HCT116 (cell line): ENCODE measurements at regions not wholly inside any gene's neighbourhood (a gene's known extent, or its start where the extent isn't known, plus 50 kb on each side); places are given as distances from the start of the nearest gene placed in this dataset.

Experiments used
- ATAC-seq: fragments of 200-7000 bp; cut with Tn5 transposase; 2 replicates; pipeline ENCODE4 v1.9.1; 2020; ENCODE audit warnings: mild to moderate bottlenecking, moderate library complexity
- BruUV-seq: library from RNA; stranded (reverse); fragments of 400-500 nt; replicated peaks from 2 replicates; lab custom pipeline; 2021; lab: Mats Ljungman, UMichigan
- CTCF ChIA-PET: fragments of 300-600 bp; sonication (Branson Sonifier 250); formaldehyde crosslinking; loops from one replicate; lab custom pipeline; 2021; ENCODE audit warnings: antibody characterized with exemption; lab: Charles Lee
- POLR2A ChIA-PET: fragments of 300-600, 350-600 bp; sonication (Branson Sonifier 250); formaldehyde crosslinking; loops from one replicate; lab custom pipeline; 2021; ENCODE audit warnings: antibody characterized with exemption; lab: Charles Lee
- RAD21 ChIA-PET, 2 experiments: fragments of 300-600 bp; sonication (Branson Sonifier 250); formaldehyde crosslinking; loops; one replicate each; lab custom pipeline; 2023; ENCODE audit warnings: low total read pairs in 2 of 2; ENCODE audit not compliant: uncharacterized antibody in 2 of 2, unreplicated experiment in 2 of 2, low non-redundant PET in 1 of 2; lab: Charles Lee
- DNase-seq: peaks from one replicate; pipeline ENCODE4 v3.0.0-alpha.2; 2010; ENCODE audit warnings: low read depth, low spot score
- H2AFZ ChIP-seq: fragments of 200-600 bp; shearing (Covaris generic), sonication (generic); 2 replicates; pipeline ENCODE4 v1.6.1; 2017; ENCODE audit warnings: low read depth, mixed run types, mixed read lengths, antibody characterized with exemption, low read length; ENCODE audit not compliant: poor library complexity, severe bottlenecking
- H3K27ac ChIP-seq: 2 replicates; pipeline ENCODE4 v1.5.1; 2012; ENCODE audit warnings: low read depth, low read length
- H3K27me3 ChIP-seq: fragments of 200-600 bp; sonication (generic); 2 replicates; pipeline ENCODE4 v1.6.1; 2016; ENCODE audit warnings: mixed run types, low read length, mixed read lengths; ENCODE audit not compliant: insufficient read depth
- H3K36me3 ChIP-seq, 2 experiments: fragments of 200-500 bp in 1 of 2; fragments of 200-600 bp in 1 of 2; sonication (Bioruptor generic) in 1 of 2; sonication (generic) in 1 of 2; 2 replicates each; pipeline versions ENCODE4 v1.5.1 to v1.6.1; 2014 to 2016; ENCODE audit warnings: low read length in 2 of 2, inconsistent platforms in 1 of 2, mixed read lengths in 1 of 2, mixed run types in 1 of 2; ENCODE audit not compliant: insufficient read depth in 2 of 2, control insufficient read depth in 1 of 2
- H3K4me1 ChIP-seq, 2 experiments: fragments of 200-600 bp in 1 of 2; sonication (generic) in 1 of 2; 2 replicates each; pipeline versions ENCODE4 v1.5.1 to v1.6.1; 2012 to 2017; ENCODE audit warnings: low read length in 2 of 2, inconsistent platforms in 1 of 2, mild to moderate bottlenecking in 1 of 2, mixed read lengths in 1 of 2, mixed run types in 1 of 2, moderate library complexity in 1 of 2; ENCODE audit not compliant: insufficient read depth in 2 of 2, control insufficient read depth in 1 of 2
- H3K4me2 ChIP-seq: fragments of 200-600 bp; sonication (generic); 2 replicates; pipeline ENCODE4 v1.6.1; 2017; ENCODE audit warnings: mixed run types, low read length, mixed read lengths
- H3K4me3 ChIP-seq, 2 experiments: fragments of 200-600 bp in 1 of 2; sonication (generic) in 1 of 2; replicated peaks in 1 of 2; 2 replicates each; pipeline ENCODE4 v1.5.1; 2011 to 2016; ENCODE audit warnings: low read length in 2 of 2, control low read depth in 1 of 2, low read depth in 1 of 2, mild to moderate bottlenecking in 1 of 2, mixed read lengths in 1 of 2, mixed run types in 1 of 2
- H3K79me2 ChIP-seq: fragments of 200-600 bp; sonication (generic); 2 replicates; pipeline ENCODE4 v1.6.1; 2017; ENCODE audit warnings: mild to moderate bottlenecking, mixed run types, low read length, moderate library complexity, mixed read lengths; ENCODE audit not compliant: insufficient read depth
- H3K9ac ChIP-seq: fragments of 200-600 bp; sonication (generic); 2 replicates; pipeline ENCODE4 v1.6.1; 2016; ENCODE audit warnings: low read length, mixed read lengths
- H3K9me2 ChIP-seq: fragments of 200-600 bp; sonication (generic), shearing (Covaris generic); 2 replicates; pipeline ENCODE4 v1.6.1; 2017; ENCODE audit warnings: mixed run types, mild to moderate bottlenecking, moderate library complexity; ENCODE audit not compliant: insufficient read depth
- H3K9me3 ChIP-seq, 2 experiments: fragments of 200-500 bp in 1 of 2; fragments of 200-600 bp in 1 of 2; sonication (Bioruptor generic) in 1 of 2; sonication (generic) in 1 of 2; 2 replicates each; pipeline ENCODE4 v1.6.1; 2014 to 2017; ENCODE audit warnings: low read length in 2 of 2, mixed read lengths in 2 of 2, inconsistent platforms in 1 of 2, low read depth in 1 of 2, mild to moderate bottlenecking in 1 of 2, mixed run types in 1 of 2, moderate library complexity in 1 of 2; ENCODE audit not compliant: control insufficient read depth in 1 of 2, insufficient read depth in 1 of 2
- H4K20me1 ChIP-seq: fragments of 200-600 bp; sonication (generic), shearing (Covaris generic); 2 replicates; pipeline ENCODE4 v1.6.1; 2017; ENCODE audit warnings: mixed run types, mild to moderate bottlenecking, moderate library complexity; ENCODE audit not compliant: insufficient read depth
- CEBPB ChIP-seq: IDR thresholded peaks from 2 replicates; pipeline ENCODE4 v1.6.1; 2012; ENCODE audit warnings: low read depth
- CTCF ChIP-seq, 3 experiments: fragments of 200-600 bp in 1 of 3; sonication (generic) in 1 of 3; IDR thresholded peaks in 2 of 3; conservative IDR thresholded peaks in 1 of 3; 2 replicates each; pipeline ENCODE4 v1.5.1; 2012 to 2017; ENCODE audit warnings: low read depth in 2 of 3, low read length in 2 of 3, antibody characterized with exemption in 1 of 3, borderline replicate concordance in 1 of 3, control low read depth in 1 of 3, mild to moderate bottlenecking in 1 of 3, mixed read lengths in 1 of 3, mixed run types in 1 of 3, moderate library complexity in 1 of 3; ENCODE audit not compliant: insufficient read depth in 1 of 3
- POLR2AphosphoS5 ChIP-seq: IDR thresholded peaks from 2 replicates; pipeline ENCODE4 v1.6.1; 2011; ENCODE audit warnings: mild to moderate bottlenecking, low read depth, low read length, moderate library complexity
- RAD21 ChIP-seq: IDR thresholded peaks from 2 replicates; pipeline ENCODE4 v1.6.1; 2012; ENCODE audit warnings: low read depth, mild to moderate bottlenecking
- SRF ChIP-seq: IDR thresholded peaks from 2 replicates; pipeline ENCODE4 v1.6.1; 2012; ENCODE audit warnings: low read depth
- ZBTB33 ChIP-seq: IDR thresholded peaks from 2 replicates; pipeline ENCODE4 v1.6.1; 2011; ENCODE audit warnings: mild to moderate bottlenecking, low read length, moderate library complexity; ENCODE audit not compliant: insufficient replicate concordance; ENCODE audit errors: extremely low read depth
- intact Hi-C: fragments of 100-400 bp; cut with micrococcal nuclease; formaldehyde crosslinking; loops from 2 replicates; pipeline ENCODE4 v1.10.0; 2022

- ChIA-PET RAD21 (no interaction called here), POLR2A (no interaction called here)
- no peak for TF ChIP-seq RAD21
- TF ChIP-seq POLR2AphosphoS5 = no peak
- TF ChIP-seq ZBTB33 = no peak
- TF ChIP-seq CEBPB = no peak
- no peak for TF ChIP-seq SRF
Observed at GRCh38 chr13:71306821-71307220, 560.2 kb downstream of the DACH1 start.

GRCh38 chr13:71304861-71305260 lies 562.1 kb downstream of the DACH1 start:
- RAD21 ChIA-PET = no interaction called here
- H3K27ac ChIP-seq = no peak overlapping the region
- CTCF ChIA-PET = no interaction called here
- POLR2A ChIA-PET = no interaction called here
- H3K27me3 ChIP-seq = no peaks in the 10 kb centered on the region
- no peak overlapping the region for H3K4me2 ChIP-seq
- intact Hi-C loops = loop anchor here (5.0 kb wide), 1 partner anchor 572 kb away; no protein-coding TSS in a partner anchor
- H3K9me2 ChIP-seq = no peaks in the 10 kb centered on the region
- ATAC-seq (no peak), DNase-seq (no peak)
- no peaks in the 10 kb centered on the region for H3K36me3 ChIP-seq
- TF ChIP-seq CTCF (IDR thresholded peaks at IDR 0.05 in 2 of 3, conservative IDR thresholded peaks at IDR 0.05 in 1 of 3; ENCODE audit: borderline replicate concordance in 1 of 3, insufficient read depth in 1 of 3, low read depth in 2 of 3, low read length in 2 of 3) = no peak
- no TSS peak for BruUV-seq
- H3K9ac ChIP-seq = no peak overlapping the region
- no peaks in the 10 kb centered on the region for H3K4me1 ChIP-seq
- no peak overlapping the region for H3K4me3 ChIP-seq
- H3K9me3 ChIP-seq = no peaks in the 10 kb centered on the region
- no peaks in the 10 kb centered on the region for H3K79me2 ChIP-seq
- no peak overlapping the region for H2AFZ ChIP-seq
- H4K20me1 ChIP-seq = no peaks in the 10 kb centered on the region

More at GRCh38 chr13:71306821-71307220, 560.2 kb downstream of the DACH1 start:
- no peak overlapping the region for H3K9ac ChIP-seq
- H3K36me3 ChIP-seq = no peaks in the 10 kb centered on the region
- H3K4me3 ChIP-seq = no peak overlapping the region
- H2AFZ ChIP-seq = no peak overlapping the region
- no peaks in the 10 kb centered on the region for H3K79me2 ChIP-seq
- no peaks in the 10 kb centered on the region for H3K9me3 ChIP-seq
- H3K9me2 ChIP-seq = no peaks in the 10 kb centered on the region
- no peaks in the 10 kb centered on the region for H3K27me3 ChIP-seq
- H3K27ac ChIP-seq = no peak overlapping the region
- H3K4me2 ChIP-seq = no peak overlapping the region
- intact Hi-C loops = no loop called here
- no peaks in the 10 kb centered on the region for H4K20me1 ChIP-seq
- no peaks in the 10 kb centered on the region for H3K4me1 ChIP-seq
- BruUV-seq = no TSS peak
- CTCF ChIA-PET = no interaction called here
- ATAC-seq = no peak
- no peak for DNase-seq
